CD4-positive, alpha-beta T cell treated with Interleukin-12 subunit alpha and Interleukin-12 subunit beta, for 1 hour (primary cell): ENCODE measurements at regions not wholly inside any gene's neighbourhood (a gene's known extent, or its start where the extent isn't known, plus 50 kb on each side); places are given as distances from the start of the nearest gene placed in this dataset.
"Not testable (repeated sequence)": the region's sequence is repeated elsewhere in the genome, so short reads cannot be mapped to it uniquely, and the experiment has no call there.

Source experiments
- DNase-seq: peaks from one replicate; pipeline ENCODE4 v3.0.0-alpha.2; 2020

- no peak for DNase-seq
These were observed 190.5 kb upstream of the SOX21 start for GRCh38 chr13:94902722-94903407.

- no peak for DNase-seq
These were observed 188.7 kb upstream of the SOX21 start for GRCh38 chr13:94901070-94901469.

- no peak for DNase-seq
These were observed 184.5 kb upstream of the SOX21 start for GRCh38 chr13:94896719-94897317.

GRCh38 chr13:94896238-94896637 lies 183.9 kb upstream of the SOX21 start:
- no peak for DNase-seq

GRCh38 chr13:94886191-94886590 lies 173.8 kb upstream of the SOX21 start:
- no peak for DNase-seq

- DNase-seq = no peak
These were observed 168.1 kb upstream of the SOX21 start for GRCh38 chr13:94880463-94880862.

GRCh38 chr13:94878602-94879165 lies 166.3 kb upstream of the SOX21 start:
- DNase-seq = no peak

GRCh38 chr13:94864474-94864873 lies 152.1 kb upstream of the SOX21 start:
- DNase-seq = no peak

GRCh38 chr13:94860981-94861407 lies 148.6 kb upstream of the SOX21 start:
- peak; percentile 5 for DNase-seq

GRCh38 chr13:94859811-94860210 lies 147.5 kb upstream of the SOX21 start:
- no peak for DNase-seq

GRCh38 chr13:94859278-94859691 lies 146.9 kb upstream of the SOX21 start:
- DNase-seq = no peak

- no peak for DNase-seq
These were observed 146.5 kb upstream of the SOX21 start for GRCh38 chr13:94858856-94859255.

GRCh38 chr13:94854688-94855087 lies 142.3 kb upstream of the SOX21 start:
- DNase-seq = no peak

- DNase-seq = no peak
These were observed 139.2 kb upstream of the SOX21 start for GRCh38 chr13:94851576-94851975.

GRCh38 chr13:94849254-94849653 lies 136.9 kb upstream of the SOX21 start:
- no peak for DNase-seq

GRCh38 chr13:94842901-94843300 lies 130.6 kb upstream of the SOX21 start:
- no peak for DNase-seq

GRCh38 chr13:94837056-94837455 lies 124.7 kb upstream of the SOX21 start:
- not testable (repeated sequence) for DNase-seq

- no peak for DNase-seq
These were observed 117.6 kb upstream of the SOX21 start for GRCh38 chr13:94829837-94830365.

- DNase-seq = no peak
These were observed 117.0 kb upstream of the SOX21 start for GRCh38 chr13:94829185-94829836.

GRCh38 chr13:94827566-94827965 lies 115.2 kb upstream of the SOX21 start:
- no peak for DNase-seq

GRCh38 chr13:94825507-94825906 lies 113.2 kb upstream of the SOX21 start:
- no peak for DNase-seq

GRCh38 chr13:94824601-94825000 lies 112.3 kb upstream of the SOX21 start:
- DNase-seq = no peak

- DNase-seq = no peak
These were observed 110.0 kb upstream of the SOX21 start for GRCh38 chr13:94822356-94822755.

GRCh38 chr13:94816256-94816655 lies 103.9 kb upstream of the SOX21 start:
- no peak for DNase-seq
